ENCODE measurements at regions not wholly inside any gene's neighbourhood (a gene's known extent, or its start where the extent isn't known, plus 50 kb on each side); places are given as distances from the start of the nearest gene placed in this dataset.
A peak's percentile ranks its signal among the peaks of the same experiment; 100 is the strongest.

DNA sequence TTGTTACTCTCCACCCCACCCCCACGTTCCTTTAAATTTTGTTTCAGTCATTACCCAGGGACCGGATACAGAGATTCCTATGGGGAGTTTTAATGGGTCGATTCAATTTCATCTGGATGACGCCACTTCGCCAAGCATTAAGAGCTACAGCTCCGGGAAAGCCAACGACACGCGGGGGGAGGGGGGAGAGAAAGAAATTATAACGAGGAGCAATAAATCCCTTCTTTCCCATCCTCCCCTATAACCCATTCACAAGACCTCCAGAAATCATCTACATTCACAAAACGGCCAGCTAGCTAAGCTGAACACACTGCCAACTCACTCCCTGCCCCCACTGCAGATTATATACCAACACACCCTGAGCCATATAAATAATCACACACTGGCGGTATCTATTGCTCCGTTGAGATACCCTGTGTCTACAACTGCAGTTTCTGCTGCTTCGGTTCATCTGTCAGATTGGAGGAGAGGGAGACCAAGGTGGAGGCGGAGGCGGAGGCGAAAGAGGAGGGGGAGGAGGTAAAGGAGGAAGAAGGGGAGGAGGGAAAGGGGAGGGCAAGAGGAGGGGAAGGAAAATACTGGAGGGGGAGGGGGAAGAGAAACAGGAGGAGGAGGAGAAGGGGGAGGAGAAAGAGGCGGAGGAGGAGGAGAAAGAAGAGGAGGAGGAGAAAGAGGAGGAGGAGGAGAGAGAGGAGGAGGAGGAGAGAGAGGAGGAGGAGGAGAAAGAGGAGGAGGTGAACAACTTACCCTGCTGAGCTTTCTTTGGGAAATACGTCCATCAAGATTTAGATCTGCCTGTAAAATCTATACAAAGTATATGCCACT, 113.9 kb upstream of the VAMP7 start:
- TF ChIP-seq, protein P1, sequence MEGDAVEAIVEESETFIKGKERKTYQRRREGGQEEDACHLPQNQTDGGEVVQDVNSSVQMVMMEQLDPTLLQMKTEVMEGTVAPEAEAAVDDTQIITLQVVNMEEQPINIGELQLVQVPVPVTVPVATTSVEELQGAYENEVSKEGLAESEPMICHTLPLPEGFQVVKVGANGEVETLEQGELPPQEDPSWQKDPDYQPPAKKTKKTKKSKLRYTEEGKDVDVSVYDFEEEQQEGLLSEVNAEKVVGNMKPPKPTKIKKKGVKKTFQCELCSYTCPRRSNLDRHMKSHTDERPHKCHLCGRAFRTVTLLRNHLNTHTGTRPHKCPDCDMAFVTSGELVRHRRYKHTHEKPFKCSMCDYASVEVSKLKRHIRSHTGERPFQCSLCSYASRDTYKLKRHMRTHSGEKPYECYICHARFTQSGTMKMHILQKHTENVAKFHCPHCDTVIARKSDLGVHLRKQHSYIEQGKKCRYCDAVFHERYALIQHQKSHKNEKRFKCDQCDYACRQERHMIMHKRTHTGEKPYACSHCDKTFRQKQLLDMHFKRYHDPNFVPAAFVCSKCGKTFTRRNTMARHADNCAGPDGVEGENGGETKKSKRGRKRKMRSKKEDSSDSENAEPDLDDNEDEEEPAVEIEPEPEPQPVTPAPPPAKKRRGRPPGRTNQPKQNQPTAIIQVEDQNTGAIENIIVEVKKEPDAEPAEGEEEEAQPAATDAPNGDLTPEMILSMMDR (IDR thresholded peaks at IDR 0.05; ENCODE audit: extremely low read depth, missing control alignments): no peak
- DNase-seq (ENCODE audit: low spot score): peak; percentile 13

DNA sequence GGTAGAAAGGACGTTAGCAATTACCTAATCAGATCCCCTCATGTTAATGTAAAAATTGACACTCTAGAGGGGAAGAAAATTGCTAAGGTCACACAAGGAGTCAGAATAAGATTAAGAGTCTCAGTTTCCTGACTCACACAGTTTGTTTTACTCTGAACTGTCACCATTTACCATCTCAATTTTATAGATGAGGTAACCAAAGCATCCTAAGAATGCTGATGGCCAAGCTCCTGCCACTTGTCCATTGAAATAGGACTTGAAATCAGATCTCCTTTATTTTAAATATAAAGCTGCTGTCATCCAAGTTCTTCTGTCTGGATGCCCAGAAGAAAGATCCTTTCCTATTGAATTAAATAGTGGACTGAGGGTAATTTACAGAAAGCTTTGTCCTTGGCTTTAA, 114.8 kb upstream of the VAMP7 start:
- TF ChIP-seq, protein P1 (IDR thresholded peaks at IDR 0.05; ENCODE audit: extremely low read depth, missing control alignments): no peak
- DNase-seq (ENCODE audit: low spot score): no peak

DNA sequence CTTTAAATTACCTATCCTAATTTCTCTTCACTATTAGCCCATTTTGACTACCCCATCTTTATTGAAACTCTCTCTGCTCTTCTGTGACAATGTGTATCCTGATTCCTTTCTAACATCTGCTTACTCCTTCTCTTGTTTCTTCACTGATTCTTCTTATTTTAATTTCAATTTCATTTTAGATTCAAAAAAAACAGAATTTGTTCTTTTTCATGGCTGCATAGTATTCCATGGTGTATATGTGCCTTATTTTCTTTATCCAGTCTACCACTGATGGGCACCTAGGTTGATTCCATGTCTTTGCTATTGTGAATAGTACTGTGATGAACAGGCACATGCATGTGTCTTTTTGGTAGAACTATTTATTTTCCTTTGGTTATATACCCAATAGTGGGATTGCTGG, 120.0 kb upstream of the VAMP7 start:
- TF ChIP-seq, protein P1 (IDR thresholded peaks at IDR 0.05; ENCODE audit: extremely low read depth, missing control alignments): no peak
- no peak for DNase-seq (ENCODE audit: low spot score)

DNA sequence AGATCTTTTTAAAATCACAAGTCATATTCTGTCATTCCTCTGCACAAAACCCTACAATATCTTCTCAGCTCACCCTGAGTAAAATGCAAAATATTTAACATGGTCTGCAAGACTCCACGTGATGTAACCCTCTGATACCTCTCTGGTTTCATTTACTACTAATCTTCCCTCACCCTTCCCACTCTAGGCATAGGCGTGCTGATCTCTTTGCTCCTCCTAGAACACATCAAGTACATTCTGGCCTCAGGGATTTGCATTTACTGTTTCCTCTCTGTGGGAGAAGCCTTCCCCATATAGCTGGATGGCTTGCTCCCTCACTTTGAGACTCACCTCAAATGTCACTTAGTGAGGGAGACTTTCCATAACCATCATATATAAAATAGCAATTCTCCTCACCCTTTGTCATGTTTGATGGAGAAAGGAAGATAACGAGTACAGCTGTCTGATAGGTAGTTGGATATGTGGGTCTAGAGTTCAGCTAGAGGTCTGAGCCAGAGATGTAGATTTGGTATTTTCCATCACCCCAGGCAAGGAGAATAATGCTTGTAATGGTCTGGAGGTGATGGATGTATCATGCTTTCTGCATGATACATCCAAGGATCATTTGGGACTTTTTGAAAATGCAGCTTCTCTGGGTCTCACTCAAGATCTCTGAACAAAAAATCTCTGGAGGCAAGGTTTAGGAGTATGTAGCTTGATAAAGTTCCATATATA, 123.9 kb upstream of the VAMP7 start:
- TF ChIP-seq, protein P1 (IDR thresholded peaks at IDR 0.05; ENCODE audit: extremely low read depth, missing control alignments): no peak
- no peak for DNase-seq (ENCODE audit: low spot score)

DNA sequence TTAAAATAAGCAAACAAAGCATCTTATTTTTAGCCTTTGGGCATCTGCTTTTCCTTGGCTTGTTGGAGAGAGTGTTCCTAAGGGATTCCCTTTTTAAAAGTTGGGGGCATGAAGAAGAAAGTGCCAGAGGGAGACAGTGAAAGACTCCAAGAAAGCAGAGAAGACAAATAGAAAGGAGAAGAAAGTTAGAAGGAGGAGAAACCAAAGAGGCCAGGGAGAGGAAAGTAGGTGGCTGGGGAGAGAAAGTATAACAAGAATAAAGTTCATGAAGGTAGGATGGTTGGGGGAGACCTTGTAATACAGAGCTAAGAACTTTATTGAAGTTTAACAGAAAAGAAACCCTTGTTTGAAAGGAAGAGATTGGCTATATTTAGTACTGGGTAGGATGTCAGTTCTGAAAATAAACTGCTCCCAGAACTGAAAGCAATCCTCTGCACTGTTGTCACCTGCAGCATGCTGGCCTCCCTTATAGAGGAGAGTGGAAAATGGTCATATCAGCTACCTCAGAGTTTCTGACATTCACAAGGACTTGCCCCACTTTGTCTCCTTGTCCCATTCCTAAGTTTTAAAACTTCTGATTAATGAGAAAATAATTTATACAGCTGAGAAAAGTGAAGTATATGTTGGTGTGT, 125.3 kb upstream of the VAMP7 start:
- TF ChIP-seq, protein P1 (IDR thresholded peaks at IDR 0.05; ENCODE audit: extremely low read depth, missing control alignments): no peak
- no peak for DNase-seq (ENCODE audit: low spot score)

DNA sequence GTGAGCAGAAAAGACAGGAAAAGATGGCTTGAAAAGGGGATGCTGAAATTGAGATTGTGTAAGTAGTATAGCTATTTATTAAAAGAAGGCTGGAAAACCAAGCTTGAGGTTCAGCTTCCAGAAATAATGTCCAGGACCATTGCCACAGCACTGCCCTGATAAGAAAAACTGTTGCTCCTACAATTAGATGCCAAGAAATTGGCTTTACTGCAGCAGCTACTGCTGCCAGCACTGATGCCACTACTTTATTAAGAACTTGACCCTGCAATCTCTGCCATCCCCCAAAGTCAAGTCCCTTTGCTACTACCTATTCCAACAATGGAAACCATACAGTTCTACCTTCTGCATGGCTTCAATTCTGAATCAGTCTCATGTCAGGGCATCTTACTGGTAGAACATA, 130.0 kb upstream of the VAMP7 start:
- DNase-seq (ENCODE audit: low spot score): no peak
- TF ChIP-seq, protein P1 (IDR thresholded peaks at IDR 0.05; ENCODE audit: extremely low read depth, missing control alignments): no peak

DNA sequence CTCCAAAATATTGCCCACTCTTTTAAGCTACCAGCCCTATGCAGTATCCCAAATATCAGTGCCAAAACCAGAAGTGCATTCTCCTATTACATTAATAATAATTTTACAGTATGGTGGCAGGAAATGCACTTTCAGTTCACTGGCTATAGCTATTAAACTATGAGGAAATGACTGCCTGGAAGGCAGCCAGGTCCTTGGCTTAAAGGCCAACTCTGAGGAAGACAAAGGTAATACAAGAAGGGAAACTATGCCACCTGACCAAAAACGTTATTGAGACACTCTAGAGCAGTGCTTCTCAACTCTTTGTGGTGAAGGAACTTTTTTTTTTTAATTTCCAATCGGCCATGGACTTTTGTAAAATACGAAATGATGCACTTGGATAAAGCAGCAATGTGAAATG, 133.6 kb upstream of the VAMP7 start:
- DNase-seq (ENCODE audit: low spot score): no peak
- TF ChIP-seq, protein P1 (IDR thresholded peaks at IDR 0.05; ENCODE audit: extremely low read depth, missing control alignments): no peak

All from GM20000 (cell line).